SK-N-SH treated with all-trans-retinoic acid at 6 μM for 48 hours (cell line): ENCODE measurements at regions not wholly inside any gene's neighbourhood (a gene's known extent, or its start where the extent isn't known, plus 50 kb on each side); places are given as distances from the start of the nearest gene placed in this dataset.

Experiments
- ATAC-seq: fragments of 200-7000 bp; cut with Tn5 transposase; 3 replicates; pipeline ENCODE4 v1.9.1; 2020; ENCODE audit warnings: mild to moderate bottlenecking, moderate library complexity
- ARNTL ChIP-seq: fragments of 450-650 bp; formaldehyde crosslinking; IDR thresholded peaks from 2 replicates; pipeline ENCODE4 v1.5.0; 2020; ENCODE audit warnings: low read depth, mild to moderate bottlenecking, moderate library complexity, borderline replicate concordance
- BACH2 ChIP-seq: fragments of 250-450 bp; sonication (Bioruptor Pico); IDR thresholded peaks from 2 replicates; pipeline ENCODE4 v1.9.0; 2021; ENCODE audit warnings: mild to moderate bottlenecking, borderline replicate concordance
- CSDC2 ChIP-seq: fragments of 250-450 bp; sonication (Bioruptor Pico); IDR thresholded peaks from 2 replicates; pipeline ENCODE4 v1.5.0; 2020; ENCODE audit warnings: mild to moderate bottlenecking, moderate library complexity
- ESRRG ChIP-seq: fragments of 250-450 bp; sonication (Bioruptor Pico); IDR thresholded peaks from 2 replicates; pipeline ENCODE4 v1.6.1; 2021; ENCODE audit warnings: mild to moderate bottlenecking
- GLIS3 ChIP-seq: fragments of 250-450 bp; sonication (Bioruptor Pico); IDR thresholded peaks from 2 replicates; pipeline ENCODE4 v1.5.0; 2020; ENCODE audit warnings: mild to moderate bottlenecking, moderate library complexity
- ISL1 ChIP-seq: fragments of 250-450 bp; sonication (Bioruptor Pico); IDR thresholded peaks from 2 replicates; pipeline ENCODE4 v2.1.2; 2022; ENCODE audit warnings: mild to moderate bottlenecking, moderate library complexity
- OSR1 ChIP-seq: fragments of 250-450 bp; sonication (Bioruptor Pico); IDR thresholded peaks from 2 replicates; pipeline ENCODE4 v1.8.0; 2022; ENCODE audit warnings: moderate library complexity, mild to moderate bottlenecking, inconsistent platforms
- PPARA ChIP-seq: fragments of 250-450 bp; sonication (Bioruptor Pico); IDR thresholded peaks from 2 replicates; pipeline ENCODE4 v1.5.0; 2020; ENCODE audit warnings: mild to moderate bottlenecking, borderline replicate concordance
- SNAI2 ChIP-seq: fragments of 250-450 bp; sonication (Bioruptor Pico); IDR thresholded peaks from 2 replicates; pipeline ENCODE4 v1.5.0; 2020; ENCODE audit warnings: mild to moderate bottlenecking, moderate library complexity
- TCF4 ChIP-seq: fragments of 250-450 bp; sonication (Bioruptor Pico); IDR thresholded peaks from 2 replicates; pipeline ENCODE4 v1.8.0; 2021; ENCODE audit warnings: mild to moderate bottlenecking, moderate library complexity, borderline replicate concordance
- TOX ChIP-seq: fragments of 250-450 bp; sonication (Bioruptor Pico); IDR thresholded peaks from 2 replicates; pipeline ENCODE4 v1.8.0; 2021; ENCODE audit warnings: mild to moderate bottlenecking, moderate library complexity, borderline replicate concordance
- ZFP3 ChIP-seq: fragments of 250-450 bp; sonication (Bioruptor Pico); IDR thresholded peaks from 2 replicates; pipeline ENCODE4 v1.5.0; 2020; ENCODE audit warnings: mild to moderate bottlenecking, moderate library complexity
- ZFP30 ChIP-seq: fragments of 450-650 bp; formaldehyde crosslinking; IDR thresholded peaks from 2 replicates; pipeline ENCODE4 v1.5.0; 2022; ENCODE audit warnings: mild to moderate bottlenecking, moderate library complexity
- ZNF70 ChIP-seq: fragments of 450-650 bp; formaldehyde crosslinking; IDR thresholded peaks from 2 replicates; pipeline ENCODE4 v1.5.0; 2020; ENCODE audit warnings: mild to moderate bottlenecking, moderate library complexity
- ZNF8 ChIP-seq: fragments of 450-650 bp; formaldehyde crosslinking; IDR thresholded peaks from 2 replicates; pipeline ENCODE4 v1.5.0; 2020; ENCODE audit warnings: mild to moderate bottlenecking, moderate library complexity
- TF ChIP-seq, protein P1 (sequence below): fragments of 250-450 bp; sonication (Bioruptor Pico); IDR thresholded peaks from 2 replicates; pipeline ENCODE4 v1.5.0; 2020; ENCODE audit warnings: mild to moderate bottlenecking, moderate library complexity
- TF ChIP-seq, protein P2 (sequence below): fragments of 250-450 bp; sonication (Bioruptor Pico); IDR thresholded peaks from 2 replicates; pipeline ENCODE4 v1.5.1; 2021; ENCODE audit warnings: mild to moderate bottlenecking, moderate library complexity
- TF ChIP-seq, protein P3 (sequence below): fragments of 250-450 bp; sonication (Bioruptor Pico); IDR thresholded peaks from 2 replicates; pipeline ENCODE4 v1.5.1; 2020; ENCODE audit warnings: low read depth, mild to moderate bottlenecking, moderate library complexity
- TF ChIP-seq, protein P4 (sequence below): fragments of 250-450 bp; sonication (Bioruptor Pico); IDR thresholded peaks from 2 replicates; pipeline ENCODE4 v1.8.0; 2020; ENCODE audit warnings: mild to moderate bottlenecking, moderate library complexity, borderline replicate concordance
- TF ChIP-seq, protein P5 (sequence below): fragments of 250-450 bp; sonication (Bioruptor Pico); IDR thresholded peaks from 2 replicates; pipeline ENCODE4 v1.8.0; 2021; ENCODE audit warnings: low read depth, mild to moderate bottlenecking, moderate library complexity, borderline replicate concordance

DNA sequence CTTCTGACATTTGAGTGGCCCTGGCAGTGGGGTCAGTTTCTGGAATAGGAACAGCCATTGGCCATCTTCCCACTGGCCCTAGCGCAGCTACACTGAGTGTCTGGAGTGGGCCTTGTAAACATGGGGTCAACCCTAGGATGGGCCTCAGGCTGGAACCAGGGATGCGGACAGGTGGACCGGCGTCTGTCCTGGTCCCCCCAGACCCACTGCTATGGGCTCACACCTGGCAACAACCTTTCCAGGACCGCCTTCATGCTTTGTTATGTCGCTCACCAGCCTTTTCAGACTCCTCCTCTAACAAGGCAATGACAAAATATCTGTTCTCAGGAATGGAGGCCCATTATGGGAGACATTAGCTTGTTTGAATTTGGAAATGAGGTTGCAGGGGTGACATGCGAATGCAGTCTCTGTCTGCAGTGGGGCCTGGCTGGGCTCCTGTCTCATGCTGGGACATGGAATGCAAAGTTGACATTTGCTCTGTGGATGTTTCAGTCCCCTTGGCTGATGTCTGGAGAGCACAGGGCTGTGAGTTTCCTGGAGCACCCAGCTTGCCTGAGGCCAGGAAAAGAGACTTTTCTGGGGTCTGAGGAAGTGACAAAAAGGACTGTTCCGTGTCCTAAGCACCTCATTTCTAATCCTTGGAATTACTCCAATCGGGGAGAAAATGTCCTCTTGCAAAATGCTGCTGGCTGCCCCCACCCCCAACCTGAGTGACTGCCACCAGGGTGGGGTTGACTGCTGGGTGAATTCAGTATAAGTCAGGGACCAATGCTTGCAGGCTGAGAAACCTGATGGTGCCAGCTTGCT is 98.7 kb upstream of the PMEPA1 start:
- TF ChIP-seq, protein P1, sequence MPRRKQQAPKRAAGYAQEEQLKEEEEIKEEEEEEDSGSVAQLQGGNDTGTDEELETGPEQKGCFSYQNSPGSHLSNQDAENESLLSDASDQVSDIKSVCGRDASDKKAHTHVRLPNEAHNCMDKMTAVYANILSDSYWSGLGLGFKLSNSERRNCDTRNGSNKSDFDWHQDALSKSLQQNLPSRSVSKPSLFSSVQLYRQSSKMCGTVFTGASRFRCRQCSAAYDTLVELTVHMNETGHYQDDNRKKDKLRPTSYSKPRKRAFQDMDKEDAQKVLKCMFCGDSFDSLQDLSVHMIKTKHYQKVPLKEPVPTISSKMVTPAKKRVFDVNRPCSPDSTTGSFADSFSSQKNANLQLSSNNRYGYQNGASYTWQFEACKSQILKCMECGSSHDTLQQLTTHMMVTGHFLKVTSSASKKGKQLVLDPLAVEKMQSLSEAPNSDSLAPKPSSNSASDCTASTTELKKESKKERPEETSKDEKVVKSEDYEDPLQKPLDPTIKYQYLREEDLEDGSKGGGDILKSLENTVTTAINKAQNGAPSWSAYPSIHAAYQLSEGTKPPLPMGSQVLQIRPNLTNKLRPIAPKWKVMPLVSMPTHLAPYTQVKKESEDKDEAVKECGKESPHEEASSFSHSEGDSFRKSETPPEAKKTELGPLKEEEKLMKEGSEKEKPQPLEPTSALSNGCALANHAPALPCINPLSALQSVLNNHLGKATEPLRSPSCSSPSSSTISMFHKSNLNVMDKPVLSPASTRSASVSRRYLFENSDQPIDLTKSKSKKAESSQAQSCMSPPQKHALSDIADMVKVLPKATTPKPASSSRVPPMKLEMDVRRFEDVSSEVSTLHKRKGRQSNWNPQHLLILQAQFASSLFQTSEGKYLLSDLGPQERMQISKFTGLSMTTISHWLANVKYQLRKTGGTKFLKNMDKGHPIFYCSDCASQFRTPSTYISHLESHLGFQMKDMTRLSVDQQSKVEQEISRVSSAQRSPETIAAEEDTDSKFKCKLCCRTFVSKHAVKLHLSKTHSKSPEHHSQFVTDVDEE (CRISPR knock-in tag) = no peak
- TF ChIP-seq ISL1 (CRISPR knock-in tag) (no peak), ZFP3 (CRISPR knock-in tag) (no peak), GLIS3 (CRISPR knock-in tag) (no peak), OSR1 (CRISPR knock-in tag) (no peak), ESRRG (CRISPR knock-in tag) (no peak), TOX (no peak), ZFP30 (CRISPR knock-in tag) (no peak), SNAI2 (CRISPR knock-in tag) (no peak), BACH2 (CRISPR knock-in tag) (no peak), ZNF70 (CRISPR knock-in tag) (no peak), PPARA (CRISPR knock-in tag) (no peak)
- TF ChIP-seq, protein P2, sequence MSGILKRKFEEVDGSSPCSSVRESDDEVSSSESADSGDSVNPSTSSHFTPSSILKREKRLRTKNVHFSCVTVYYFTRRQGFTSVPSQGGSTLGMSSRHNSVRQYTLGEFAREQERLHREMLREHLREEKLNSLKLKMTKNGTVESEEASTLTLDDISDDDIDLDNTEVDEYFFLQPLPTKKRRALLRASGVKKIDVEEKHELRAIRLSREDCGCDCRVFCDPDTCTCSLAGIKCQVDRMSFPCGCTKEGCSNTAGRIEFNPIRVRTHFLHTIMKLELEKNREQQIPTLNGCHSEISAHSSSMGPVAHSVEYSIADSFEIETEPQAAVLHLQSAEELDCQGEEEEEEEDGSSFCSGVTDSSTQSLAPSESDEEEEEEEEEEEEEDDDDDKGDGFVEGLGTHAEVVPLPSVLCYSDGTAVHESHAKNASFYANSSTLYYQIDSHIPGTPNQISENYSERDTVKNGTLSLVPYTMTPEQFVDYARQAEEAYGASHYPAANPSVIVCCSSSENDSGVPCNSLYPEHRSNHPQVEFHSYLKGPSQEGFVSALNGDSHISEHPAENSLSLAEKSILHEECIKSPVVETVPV = no peak
- TF ChIP-seq, protein P3, sequence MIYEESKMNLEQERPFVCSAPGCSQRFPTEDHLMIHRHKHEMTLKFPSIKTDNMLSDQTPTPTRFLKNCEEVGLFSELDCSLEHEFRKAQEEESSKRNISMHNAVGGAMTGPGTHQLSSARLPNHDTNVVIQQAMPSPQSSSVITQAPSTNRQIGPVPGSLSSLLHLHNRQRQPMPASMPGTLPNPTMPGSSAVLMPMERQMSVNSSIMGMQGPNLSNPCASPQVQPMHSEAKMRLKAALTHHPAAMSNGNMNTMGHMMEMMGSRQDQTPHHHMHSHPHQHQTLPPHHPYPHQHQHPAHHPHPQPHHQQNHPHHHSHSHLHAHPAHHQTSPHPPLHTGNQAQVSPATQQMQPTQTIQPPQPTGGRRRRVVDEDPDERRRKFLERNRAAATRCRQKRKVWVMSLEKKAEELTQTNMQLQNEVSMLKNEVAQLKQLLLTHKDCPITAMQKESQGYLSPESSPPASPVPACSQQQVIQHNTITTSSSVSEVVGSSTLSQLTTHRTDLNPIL (CRISPR knock-in tag) = no peak
- TF ChIP-seq, protein P4, sequence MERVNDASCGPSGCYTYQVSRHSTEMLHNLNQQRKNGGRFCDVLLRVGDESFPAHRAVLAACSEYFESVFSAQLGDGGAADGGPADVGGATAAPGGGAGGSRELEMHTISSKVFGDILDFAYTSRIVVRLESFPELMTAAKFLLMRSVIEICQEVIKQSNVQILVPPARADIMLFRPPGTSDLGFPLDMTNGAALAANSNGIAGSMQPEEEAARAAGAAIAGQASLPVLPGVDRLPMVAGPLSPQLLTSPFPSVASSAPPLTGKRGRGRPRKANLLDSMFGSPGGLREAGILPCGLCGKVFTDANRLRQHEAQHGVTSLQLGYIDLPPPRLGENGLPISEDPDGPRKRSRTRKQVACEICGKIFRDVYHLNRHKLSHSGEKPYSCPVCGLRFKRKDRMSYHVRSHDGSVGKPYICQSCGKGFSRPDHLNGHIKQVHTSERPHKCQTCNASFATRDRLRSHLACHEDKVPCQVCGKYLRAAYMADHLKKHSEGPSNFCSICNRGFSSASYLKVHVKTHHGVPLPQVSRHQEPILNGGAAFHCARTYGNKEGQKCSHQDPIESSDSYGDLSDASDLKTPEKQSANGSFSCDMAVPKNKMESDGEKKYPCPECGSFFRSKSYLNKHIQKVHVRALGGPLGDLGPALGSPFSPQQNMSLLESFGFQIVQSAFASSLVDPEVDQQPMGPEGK (CRISPR knock-in tag) = no peak
- no peak for ATAC-seq

DNA sequence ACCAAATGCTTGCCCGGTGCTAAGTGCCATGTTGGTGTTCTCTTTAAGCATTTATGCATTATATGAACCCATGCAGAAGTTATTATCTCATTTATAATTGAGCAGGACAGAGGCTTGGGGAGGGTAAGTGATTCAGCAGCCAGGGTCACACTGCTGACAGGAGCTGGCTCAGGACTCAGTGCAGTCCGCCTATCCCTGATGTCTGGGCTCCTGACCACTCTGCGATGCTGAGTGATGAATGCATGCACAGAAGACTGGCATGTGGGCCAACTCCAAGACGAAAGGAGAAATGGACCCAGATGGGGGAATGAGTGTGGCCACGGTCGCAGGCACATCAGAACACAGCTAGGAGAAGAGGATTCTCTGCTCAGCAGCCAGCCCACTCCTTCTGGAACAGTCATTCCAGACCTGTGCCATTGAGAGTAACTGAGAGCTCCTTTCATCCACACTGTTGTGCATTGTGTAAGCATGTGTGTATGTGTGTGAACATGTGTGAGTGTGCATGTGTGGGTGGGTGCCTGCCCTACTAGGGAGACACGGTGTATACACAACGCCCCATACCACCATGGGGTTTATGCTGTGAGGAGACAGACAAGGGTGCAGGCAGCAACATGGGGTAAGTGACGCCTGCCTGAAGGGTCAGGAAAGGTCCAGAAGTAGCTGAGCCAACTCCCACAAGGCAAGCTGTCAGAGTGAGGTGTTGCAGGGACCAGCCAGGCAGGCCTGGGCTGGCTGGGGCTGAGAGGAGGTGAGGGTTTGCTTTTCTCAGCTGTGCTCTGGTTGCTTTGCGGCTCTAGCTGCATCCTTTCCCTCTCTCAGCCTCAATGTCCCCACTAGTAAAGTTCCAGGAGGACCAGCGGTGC is 97.8 kb upstream of the PMEPA1 start:
- peak; percentile 19; the same call in 1 of the 3 replicates for ATAC-seq
- TF ChIP-seq BACH2 (CRISPR knock-in tag) = no peak

DNA sequence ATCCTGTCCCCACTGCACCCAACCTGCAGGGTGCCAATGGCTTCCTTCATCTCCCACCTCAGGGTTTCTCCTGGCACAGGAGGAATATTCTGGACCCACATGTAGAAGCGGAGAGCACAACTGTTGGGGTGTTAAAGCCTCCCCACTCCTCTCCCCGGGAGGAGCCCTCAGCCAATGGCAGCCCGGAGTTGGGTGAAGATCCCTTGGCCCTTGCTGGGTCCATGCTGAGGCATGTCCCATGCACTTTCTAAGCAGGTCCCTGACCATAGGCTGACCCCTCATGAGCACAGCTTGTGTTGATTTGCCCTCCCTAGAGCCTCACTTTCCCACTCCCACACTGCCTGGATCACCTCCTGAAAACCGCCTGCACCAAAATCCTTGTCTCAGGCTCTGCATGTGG is 97.2 kb upstream of the PMEPA1 start:
- TF ChIP-seq, protein P3 (CRISPR knock-in tag) = no peak
- TF ChIP-seq ZFP3 (CRISPR knock-in tag) = no peak
- TF ChIP-seq ZFP30 (CRISPR knock-in tag) = no peak
- no peak for TF ChIP-seq ISL1 (CRISPR knock-in tag)
- no peak for TF ChIP-seq ESRRG (CRISPR knock-in tag)
- no peak for TF ChIP-seq OSR1 (CRISPR knock-in tag)
- ATAC-seq = no peak

DNA sequence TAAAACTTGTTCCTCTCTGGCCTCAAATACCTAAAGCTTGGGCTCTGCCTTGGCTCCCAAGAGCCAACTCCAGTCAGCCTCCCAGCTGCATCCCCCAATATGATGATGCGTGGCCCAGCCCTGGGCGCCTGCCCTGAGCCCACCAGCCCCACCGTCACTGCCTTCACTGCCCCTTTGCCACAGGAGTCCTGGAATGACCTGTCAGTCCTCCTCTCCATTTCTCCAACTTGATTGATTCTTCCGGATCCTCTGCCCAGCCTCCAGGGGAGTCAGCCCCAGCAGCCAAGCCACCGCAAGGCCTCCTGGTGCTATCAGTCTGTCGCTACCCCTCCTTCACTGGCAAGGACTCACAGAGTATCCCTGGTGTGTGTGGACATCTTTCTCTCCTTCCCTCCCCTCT is 96.7 kb upstream of the PMEPA1 start:
- ATAC-seq = no peak
- TF ChIP-seq TCF4 (CRISPR knock-in tag) (no peak), PPARA (CRISPR knock-in tag) (no peak), CSDC2 (CRISPR knock-in tag) (no peak), TOX (no peak), ZNF8 (CRISPR knock-in tag) (no peak), ESRRG (CRISPR knock-in tag) (no peak), ISL1 (CRISPR knock-in tag) (no peak), SNAI2 (CRISPR knock-in tag) (no peak), ARNTL (no peak)
- TF ChIP-seq, protein P4 (CRISPR knock-in tag) = no peak
- TF ChIP-seq, protein P5, sequence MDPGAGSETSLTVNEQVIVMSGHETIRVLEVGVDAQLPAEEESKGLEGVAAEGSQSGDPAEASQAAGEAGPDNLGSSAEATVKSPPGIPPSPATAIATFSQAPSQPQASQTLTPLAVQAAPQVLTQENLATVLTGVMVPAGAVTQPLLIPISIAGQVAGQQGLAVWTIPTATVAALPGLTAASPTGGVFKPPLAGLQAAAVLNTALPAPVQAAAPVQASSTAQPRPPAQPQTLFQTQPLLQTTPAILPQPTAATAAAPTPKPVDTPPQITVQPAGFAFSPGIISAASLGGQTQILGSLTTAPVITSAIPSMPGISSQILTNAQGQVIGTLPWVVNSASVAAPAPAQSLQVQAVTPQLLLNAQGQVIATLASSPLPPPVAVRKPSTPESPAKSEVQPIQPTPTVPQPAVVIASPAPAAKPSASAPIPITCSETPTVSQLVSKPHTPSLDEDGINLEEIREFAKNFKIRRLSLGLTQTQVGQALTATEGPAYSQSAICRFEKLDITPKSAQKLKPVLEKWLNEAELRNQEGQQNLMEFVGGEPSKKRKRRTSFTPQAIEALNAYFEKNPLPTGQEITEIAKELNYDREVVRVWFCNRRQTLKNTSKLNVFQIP (CRISPR knock-in tag) = no peak
